DMS 273 (cell line): ENCODE measurements at regions not wholly inside any gene's neighbourhood (a gene's known extent, or its start where the extent isn't known, plus 50 kb on each side); places are given as distances from the start of the nearest gene placed in this dataset.
A peak's percentile ranks its signal among the peaks of the same experiment; 100 is the strongest.

Experiments used
- DNase-seq: peaks from one replicate; lab custom pipeline; 2025; ENCODE audit not compliant: unreplicated experiment; lab: John Stamatoyannopoulos, UW

DNA sequence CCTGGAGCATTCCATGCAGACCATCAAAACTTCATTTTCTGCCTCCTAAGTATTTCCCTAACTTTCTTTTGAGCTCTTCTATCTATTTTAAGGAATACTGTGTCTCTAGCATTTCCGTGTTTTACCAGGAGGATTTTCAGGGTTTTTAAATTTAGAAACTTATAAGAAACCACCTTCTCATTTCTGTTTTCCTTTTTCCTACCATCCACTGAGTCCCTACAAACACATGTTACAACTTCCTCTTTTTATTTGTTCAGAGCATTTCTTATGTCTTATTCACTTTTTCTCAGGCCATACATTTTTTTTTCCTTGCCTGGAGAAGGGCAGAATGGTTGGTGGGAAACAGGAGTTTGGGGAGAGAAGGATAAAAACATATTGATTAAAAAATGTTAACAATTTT, 130.0 kb upstream of the BMP5 start:
- DNase-seq: no peak

DNA sequence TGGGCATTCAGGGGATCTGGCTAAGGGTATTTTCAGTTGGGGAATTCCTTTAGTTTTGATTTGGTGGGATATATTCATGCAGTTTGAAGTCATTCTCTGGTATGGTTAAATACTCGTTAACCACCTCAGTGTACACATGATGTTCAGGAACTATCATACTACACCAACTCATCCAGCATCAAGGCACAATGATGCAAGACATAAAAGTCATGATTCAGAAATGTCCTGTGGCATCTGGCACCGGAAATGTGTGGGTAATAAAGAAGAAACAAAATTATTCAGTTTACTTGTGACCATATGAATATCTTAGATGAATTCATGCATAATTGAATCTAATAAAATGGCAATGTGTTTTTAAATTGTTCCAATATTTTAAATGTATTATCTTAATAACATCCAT, 129.0 kb upstream of the BMP5 start:
- DNase-seq: no peak

- DNase-seq: no peak
Observed at GRCh38 chr6:56003616-56004015, 128.2 kb upstream of the BMP5 start.

DNA sequence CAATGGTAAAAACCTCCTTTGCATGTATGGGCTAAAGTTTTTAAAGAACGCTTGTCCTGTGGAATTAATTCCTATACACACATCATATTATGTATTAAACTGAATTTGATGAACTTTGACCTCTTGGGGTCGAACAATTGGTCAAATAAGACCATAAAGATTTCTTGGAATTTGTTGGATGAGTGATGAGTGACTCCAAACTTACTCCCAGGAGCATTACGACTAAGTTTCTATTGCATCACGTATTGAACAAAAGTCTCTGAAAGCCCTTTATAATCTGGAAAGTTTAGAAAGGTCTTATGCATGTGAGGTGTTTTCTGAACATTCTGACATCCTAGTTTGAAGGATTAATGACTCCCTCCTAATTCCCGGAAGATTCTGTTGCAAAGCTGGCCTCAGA, 126.9 kb upstream of the BMP5 start:
- no peak for DNase-seq

- no peak for DNase-seq
Observed at GRCh38 chr6:55998576-55998975, 123.2 kb upstream of the BMP5 start.

DNA sequence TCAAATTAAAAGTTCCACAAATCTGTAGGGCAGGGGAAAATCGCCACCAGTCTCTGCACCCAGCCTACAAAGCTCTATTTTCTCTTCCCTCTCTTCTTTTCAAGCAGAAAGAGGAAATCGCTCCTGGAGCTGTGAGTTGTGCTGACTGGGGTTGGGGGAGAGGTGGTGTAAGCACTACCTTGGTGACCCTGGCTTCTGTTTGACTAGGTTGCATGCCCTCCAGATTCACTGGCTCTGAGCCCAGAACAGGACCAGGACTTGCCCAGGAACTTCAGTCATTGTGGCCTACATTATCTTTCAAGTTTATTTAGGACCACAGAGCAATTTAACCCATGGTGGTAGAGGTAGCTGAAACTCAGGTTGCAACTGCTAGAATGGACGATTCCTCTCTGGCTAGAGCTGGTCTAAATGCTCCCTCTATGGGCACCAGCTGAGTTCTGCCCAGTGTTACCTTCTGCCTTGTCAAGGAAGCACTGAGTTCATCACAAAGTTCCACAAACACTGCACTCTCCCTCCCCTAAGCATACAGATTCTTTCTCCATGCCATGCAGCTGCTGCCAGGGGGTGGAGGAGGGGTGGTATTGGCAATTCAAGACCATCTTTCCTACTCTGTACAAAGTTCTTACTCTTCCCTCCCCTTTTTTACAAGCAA, 122.0 kb upstream of the BMP5 start:
- no peak for DNase-seq

DNA sequence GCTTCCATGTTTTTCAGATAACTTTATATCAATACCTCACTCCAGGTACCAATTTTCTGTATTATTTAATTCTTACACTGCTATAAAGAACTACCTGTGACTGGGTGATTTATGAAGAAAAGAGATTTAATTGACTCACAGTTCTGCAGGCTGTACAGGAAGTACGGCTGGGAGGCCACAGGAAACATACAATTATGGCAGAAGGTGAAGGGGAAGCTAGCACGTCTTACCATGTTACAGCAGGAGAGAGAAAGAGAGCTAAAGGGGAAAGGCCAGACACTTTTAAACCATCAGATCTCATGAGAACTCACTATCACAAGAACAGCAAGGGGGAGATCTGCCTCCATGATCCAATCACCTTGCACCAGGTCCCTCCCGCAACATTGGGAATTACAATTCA, 119.1 kb upstream of the BMP5 start:
- no peak for DNase-seq

DNA sequence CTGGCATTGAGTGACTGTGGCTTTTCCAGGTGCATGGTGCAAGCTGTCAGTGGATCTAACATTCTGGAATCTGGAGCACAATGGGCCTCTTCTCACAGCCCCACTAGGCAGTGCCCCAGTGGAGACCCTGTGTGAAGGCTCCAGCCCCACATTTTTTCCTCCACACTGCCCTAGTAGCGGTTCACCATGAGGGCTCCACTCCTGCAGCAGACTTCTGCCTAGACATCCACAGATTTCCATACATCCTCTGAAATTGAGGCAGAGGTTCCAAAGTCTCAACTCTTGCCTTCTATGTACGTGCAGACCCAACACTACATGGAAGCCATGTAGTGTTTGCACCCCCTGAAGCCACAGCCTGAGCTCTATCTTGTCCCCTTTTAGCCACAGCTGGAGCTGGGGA, 118.0 kb upstream of the BMP5 start:
- no peak for DNase-seq

DNA sequence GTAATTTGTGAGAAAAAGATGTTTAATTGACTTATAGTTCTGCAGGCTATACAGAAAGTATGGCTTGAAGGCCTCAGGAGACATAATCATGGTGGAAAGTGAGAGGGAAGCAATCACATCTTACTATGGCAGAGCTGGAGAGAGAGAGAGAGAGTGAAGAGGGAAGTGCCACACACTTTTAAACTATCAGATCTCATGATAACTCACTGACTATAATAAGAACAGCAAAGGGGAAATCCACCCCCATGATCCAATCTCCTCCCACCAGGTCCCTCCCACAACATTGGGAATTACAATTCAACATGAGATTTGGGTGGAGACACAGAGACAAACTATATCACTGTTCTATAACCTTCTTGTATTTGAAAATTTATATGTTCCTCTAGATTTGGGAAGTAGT, 117.2 kb upstream of the BMP5 start:
- DNase-seq: no peak

DNA sequence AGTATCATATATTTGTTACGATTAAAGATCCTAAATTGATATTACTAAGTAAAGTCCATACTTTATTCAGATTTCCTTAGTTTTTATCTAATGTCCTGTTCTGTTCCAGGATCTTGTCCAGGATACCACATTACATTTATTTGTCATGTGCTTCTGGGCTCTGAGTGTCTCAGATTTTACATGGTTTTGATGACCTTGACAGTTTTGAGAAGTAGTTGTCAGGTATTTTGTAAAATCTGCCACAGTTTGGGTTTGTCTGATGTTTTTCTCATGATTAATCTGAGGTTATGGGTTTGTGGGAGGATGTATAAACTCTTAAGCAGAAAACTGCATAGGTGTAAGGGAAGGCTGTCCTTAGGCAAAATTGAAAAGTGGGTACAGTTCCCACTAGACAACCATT, 109.9 kb upstream of the BMP5 start:
- DNase-seq: no peak

- no peak for DNase-seq
Observed at GRCh38 chr6:55983861-55984260, 108.5 kb upstream of the BMP5 start.

- DNase-seq: no peak
Observed at GRCh38 chr6:55981660-55982059, 106.3 kb upstream of the BMP5 start.

- peak; percentile 64 for DNase-seq
Observed at GRCh38 chr6:55980627-55981211, 105.3 kb upstream of the BMP5 start.

- no peak for DNase-seq
Observed at GRCh38 chr6:55979526-55979925, 104.1 kb upstream of the BMP5 start.

DNA sequence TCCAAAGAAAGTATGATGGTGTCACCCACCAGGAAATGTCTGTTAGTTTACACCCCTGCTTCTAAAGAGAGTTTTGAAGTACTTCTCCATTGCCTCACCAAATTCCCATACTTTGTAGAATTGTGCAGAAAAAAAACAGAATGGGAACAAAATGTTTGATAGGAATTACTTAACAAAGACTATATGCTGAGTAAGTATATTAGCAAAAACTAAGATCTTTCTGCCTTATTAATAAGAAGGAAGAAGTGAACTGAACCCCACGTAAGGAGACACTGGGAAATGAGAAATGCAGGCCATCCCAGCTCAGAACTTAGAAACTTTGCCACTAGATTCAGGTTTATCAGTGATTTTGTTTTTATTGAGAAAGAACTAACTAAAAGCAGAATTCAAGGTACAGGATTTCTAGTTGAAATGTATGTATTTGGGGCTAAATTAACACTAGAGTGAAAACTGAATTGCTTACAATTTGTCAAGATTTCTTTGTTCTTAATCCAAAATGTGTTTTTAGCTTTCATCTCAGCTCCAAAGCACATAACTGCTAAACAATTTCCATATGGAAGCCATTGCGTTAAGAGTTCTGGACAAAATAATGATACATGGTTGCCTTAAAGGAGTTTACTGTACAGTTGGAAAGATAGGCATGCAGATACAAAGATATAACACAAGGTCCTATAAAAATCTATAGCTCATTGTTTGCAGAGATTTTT, 102.7 kb upstream of the BMP5 start:
- no peak for DNase-seq

- DNase-seq: no peak
Observed at GRCh38 chr6:55974688-55975087, 99.3 kb upstream of the BMP5 start.

- DNase-seq: no peak
Observed at GRCh38 chr6:55972091-55972490, 96.7 kb upstream of the BMP5 start.

- no peak for DNase-seq
Observed at GRCh38 chr6:55969526-55969925, 94.1 kb upstream of the BMP5 start.

DNA sequence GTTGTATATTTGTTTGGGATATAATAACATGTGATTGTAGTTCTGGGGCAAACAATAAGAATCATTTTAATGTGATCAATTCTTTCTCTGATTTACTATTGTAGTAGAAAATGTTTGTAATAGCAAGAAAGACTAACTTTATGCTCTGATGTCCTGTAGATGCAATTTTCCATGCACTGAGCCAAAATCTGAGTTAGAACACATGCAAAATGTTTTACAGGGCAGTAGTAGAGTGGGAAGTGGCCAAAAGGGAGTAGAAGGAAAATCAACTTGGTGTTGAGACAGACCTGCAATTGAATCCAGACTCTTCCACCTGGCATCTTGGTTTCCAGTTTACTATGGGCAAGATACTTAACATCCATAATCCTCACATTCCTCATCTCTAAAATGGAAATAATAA, 93.5 kb upstream of the BMP5 start:
- DNase-seq: no peak

DNA sequence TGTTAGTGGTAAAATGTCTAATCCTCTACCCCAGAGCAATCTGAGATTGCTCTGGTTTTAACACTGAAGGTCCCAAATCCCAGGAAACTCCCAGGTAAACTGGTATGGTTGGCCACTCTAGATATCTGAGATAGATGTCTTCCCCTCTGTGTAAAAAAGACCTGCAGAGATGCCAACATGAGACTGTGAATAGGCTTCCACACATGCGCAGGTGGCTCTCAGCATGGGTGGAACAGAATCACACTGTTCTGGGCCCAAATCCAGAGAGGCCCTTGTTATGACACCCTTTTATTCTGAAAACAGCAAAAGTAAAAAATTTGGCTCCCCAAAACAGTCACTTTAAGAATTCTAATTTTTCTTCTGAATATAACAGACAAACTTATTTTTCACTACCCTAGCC, 88.7 kb upstream of the BMP5 start:
- no peak for DNase-seq

GRCh38 chr6:55963301-55963700, 87.9 kb upstream of the BMP5 start:
- DNase-seq: peak; percentile 28

DNA sequence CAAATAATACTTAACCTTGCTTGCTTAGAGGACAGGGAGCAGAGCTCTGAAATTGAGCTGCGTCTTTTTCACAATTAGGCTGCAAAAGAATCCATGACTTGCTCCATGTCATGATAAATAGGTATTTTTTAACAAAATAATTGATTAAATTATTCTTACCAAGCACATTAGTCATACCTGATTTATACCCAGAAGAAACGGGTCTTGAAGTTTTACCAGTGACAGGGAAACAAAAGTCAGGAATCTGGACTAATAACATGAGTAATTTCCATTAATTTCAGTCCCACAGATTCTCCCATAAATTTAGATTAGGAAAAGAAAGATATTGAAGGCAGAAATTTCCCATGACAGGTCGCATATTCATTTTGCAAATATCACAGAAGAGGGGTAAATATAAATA, 85.0 kb upstream of the BMP5 start:
- no peak for DNase-seq

DNA sequence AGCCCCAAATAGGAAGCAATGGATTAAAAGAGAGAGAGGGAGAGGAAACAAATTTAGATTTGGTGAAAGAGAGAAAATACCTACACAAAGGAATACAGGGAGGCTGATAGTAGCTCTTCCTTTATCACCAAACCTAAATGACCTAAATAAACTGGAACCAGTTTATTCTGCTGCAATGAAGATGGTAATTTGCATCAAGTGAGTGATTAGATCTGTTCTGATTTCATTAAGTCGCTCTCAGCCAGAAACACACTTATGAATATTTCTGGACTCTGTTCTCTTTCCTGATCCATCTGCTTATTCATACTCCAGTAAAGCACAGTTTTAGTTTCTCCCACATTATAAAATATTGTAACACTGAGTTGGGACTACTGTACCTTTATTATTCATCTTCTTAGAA, 83.4 kb upstream of the BMP5 start:
- DNase-seq: no peak
